HG03469 (cell line): ENCODE measurements at regions not wholly inside any gene's neighbourhood (a gene's known extent, or its start where the extent isn't known, plus 50 kb on each side); places are given as distances from the start of the nearest gene placed in this dataset.
"Not testable (repeated sequence)": the region's sequence is repeated elsewhere in the genome, so short reads cannot be mapped to it uniquely, and the experiment has no call there.

Experiments used
- ATAC-seq: cut with Tn5 transposase; IDR thresholded peaks from one replicate; pipeline ENCODE4 v1.9.1; 2021; ENCODE audit warnings: mild to moderate bottlenecking, moderate library complexity, moderate number of reproducible peaks; ENCODE audit not compliant: unreplicated experiment

DNA sequence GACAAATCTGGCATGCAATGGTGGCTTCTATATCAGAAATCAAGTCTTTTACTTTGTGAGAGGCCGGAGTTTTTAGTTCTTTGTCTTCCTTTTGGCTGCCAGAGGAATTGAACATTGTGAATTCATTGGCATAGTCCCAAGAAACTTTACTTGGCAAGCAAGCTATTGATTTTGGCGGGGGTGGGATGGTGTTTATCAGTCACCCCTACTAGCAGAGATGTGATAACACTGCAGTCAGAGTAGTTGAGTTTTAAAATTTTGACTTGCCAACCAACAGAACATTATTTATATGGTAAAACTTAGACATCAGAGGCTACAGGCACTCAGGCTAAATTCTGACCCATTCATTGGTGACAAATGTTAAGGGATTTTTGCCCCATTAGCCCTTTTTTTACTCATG lies 129.7 kb downstream of the FAM72C start:
- not testable (repeated sequence) for ATAC-seq

DNA sequence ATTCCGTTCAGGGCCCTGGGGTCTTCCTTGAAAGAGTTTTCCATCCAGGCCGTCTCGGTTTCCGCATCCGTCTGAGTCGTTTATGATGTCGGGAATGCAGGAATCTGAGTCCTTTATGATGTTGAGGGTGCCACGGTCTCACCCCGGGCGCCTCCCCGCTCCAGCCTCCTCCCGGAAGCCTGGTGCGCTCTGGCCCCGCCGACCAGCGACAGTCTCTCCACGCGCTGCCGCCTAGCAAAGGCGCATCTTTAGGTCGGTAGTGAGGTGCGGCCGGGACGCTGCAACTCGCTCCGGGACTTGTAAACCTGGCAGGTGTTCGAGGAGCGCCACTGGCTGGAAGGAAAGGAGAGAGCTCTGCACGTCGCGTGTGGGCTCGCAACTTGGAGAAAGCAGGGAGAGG lies 132.6 kb downstream of the FAM72C start:
- ATAC-seq = not testable (repeated sequence)

DNA sequence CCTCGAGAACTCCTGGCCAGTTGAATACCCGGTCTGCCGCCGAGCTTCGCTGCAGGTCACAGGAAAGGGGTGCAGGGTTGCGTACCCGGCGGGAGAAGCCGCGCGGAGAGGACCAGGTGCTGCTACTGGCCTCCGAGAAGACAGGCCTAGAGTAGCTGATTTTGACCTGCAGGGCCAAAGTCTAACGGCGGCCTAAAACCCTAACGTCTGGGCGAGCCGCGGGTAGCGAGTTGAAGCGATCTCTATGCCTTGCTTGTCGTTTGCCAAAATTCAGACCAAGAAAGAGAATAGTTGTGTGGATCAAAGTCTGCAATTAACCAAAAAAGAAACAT lies 133.2 kb downstream of the FAM72C start:
- ATAC-seq = not testable (repeated sequence)

DNA sequence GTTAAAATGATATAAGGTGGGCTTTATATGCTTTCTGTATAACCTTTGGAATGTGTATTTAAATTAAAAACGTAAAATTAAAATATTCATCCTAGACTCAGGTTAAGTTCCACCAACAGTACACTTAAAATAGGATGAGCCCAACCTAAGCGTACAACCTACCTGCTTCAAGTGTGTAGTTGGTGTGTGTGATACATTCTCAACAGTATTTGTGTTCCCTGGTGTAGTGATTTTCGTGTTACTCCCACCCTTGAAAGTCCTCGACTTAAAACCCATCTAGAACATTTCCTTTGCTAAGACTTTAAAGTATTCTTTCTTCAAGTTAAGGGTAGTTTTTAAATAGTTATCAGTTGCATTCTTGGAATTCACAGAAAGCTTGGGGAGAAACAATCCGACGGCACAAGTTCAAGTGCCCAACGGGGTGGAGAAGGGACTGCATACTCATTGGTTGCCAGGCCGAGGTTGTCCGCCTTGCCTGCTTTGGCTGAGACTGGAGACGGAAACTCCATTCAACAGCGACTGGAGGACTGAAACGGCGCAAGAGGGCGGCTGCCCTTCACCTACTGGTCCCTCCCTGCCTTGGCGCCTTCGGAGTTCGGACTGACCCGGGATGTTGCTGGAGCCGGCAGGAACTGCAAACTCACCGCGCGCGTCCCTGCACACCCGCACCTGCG lies 133.7 kb downstream of the FAM72C start:
- ATAC-seq = not testable (repeated sequence)

DNA sequence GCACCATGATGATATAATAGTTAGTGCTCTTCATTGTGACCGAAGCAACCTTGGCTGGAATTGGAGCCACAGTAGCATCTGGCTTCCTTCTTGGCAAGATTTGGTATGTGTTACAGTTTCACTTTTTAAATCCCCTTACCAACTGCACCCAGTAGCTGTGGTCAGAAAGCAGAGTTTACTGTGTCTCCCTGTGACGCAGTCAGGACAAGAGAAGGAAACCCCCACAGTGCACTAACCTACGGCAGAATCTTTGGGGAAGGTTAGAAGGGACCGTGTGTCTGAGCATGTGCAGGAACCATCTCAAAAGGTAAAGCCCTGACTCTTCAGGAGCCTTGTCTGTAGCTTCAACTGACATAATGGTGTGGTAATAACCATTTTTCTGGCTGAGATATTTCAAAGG lies 138.4 kb downstream of the FAM72C start:
- ATAC-seq = not testable (repeated sequence)

DNA sequence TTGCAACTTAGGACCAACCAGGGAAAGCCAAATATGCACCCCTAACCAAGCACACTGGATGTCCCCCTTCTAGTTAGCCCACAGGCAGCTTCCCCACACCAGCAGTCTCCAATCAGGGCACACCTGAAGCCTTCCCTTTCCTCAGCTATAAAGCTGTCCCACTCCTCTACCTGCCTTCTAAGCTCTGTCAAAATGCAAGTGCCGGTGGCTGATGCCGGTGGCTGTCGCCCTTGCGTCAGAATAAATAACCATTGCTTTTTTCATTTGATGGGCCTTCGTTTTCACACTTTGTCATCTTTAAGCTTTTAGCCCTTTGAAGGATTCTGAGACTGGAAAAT lies 139.4 kb downstream of the FAM72C start:
- not testable (repeated sequence) for ATAC-seq

DNA sequence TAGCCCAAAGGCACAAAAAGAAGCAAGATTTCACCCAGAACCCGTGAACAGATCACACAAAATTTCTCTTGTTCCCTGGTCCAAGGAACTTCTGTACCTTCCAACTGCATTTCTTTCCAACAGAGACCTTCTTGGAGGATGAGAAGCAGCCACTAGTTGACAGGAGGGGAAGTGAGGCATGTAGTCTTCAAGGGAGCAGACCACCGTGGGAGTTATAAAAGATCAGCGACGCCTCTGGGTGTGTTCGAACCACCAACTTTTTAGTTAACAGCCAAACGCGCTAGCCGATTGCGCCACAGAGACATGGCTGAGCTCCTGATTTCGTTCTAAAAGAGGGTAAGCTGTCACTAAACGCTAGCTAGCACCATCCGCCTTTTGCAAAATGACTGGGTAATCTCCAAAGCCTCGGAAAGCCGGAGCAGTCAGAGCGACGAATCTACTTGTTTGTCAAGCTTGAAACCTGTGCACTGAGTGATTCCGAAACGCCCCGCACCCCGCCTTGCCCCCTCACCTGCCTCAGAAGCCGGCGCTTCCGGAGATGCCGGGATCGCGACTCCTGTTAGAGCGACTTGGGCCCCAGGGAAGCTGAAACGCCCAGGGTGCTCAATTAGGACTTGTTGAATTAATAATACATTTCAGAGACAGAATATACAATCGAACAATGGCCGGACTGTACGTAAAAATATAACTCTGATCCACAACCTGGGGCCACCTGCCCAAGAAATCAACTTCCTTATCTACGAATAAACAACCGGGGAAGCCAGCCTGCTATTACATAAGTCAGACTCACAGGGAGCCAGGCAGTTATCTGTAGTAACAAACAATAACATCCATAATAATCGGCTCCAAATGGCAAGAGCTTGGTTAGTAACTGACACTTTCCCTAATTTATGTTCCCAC lies 140.1 kb downstream of the FAM72C start:
- not testable (repeated sequence) for ATAC-seq

DNA sequence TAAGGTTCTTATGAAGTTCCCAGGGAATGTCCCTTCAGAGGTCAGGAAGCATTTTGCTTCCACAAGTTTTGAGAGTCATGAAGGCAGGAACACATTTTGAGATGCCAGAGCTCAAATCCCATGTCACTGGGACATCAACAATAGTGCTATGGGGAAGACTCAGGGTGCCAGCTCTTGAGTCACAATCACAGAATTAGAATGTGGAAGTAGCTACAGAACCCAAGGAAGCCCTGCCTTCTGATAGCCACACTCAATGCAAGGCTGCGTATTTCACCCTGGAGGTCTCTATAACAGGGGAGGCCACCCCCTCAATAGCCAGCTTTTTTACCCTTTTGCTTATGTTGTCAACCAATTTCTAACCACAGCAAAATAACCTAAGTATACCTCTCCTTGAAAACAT lies 145.6 kb downstream of the FAM72C start:
- not testable (repeated sequence) for ATAC-seq

DNA sequence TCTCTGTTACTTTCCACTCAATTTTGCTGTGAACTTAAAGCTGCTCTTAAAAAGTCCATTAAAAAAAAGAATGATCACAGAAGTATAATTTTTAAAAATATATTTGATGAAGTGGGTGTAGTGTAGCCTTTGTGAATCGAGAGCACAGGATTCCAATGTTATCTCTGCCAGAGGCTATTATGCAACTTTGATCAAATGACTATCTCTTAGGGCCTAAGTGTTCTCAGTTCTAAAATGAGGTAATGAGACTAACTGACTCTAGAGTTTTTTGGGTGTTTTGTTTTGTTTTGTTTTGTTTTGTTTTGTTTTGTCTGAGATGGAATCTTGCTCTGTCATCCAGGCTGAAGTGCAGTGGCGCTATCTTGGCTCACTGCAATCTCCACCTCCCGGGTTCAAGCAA lies 147.5 kb downstream of the FAM72C start:
- not testable (repeated sequence) for ATAC-seq

DNA sequence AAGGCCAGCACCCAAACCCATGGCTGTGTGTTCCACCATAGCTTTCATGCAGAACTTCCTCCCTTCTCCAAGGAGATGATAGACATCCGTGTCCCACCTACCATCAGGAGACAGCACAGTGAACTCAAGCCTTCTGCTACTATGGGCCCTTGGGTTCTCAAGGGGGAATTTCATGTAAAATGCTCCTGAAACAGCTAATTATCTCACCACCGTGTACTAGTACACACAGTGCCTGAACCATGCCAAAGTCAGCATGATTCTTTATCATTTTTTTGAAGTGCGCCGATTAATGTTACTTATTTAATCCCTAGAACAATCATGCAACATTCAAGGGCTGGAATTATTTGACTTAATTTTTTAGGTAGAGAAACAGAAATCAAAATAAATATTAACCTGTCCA lies 151.7 kb downstream of the FAM72C start:
- not testable (repeated sequence) for ATAC-seq

DNA sequence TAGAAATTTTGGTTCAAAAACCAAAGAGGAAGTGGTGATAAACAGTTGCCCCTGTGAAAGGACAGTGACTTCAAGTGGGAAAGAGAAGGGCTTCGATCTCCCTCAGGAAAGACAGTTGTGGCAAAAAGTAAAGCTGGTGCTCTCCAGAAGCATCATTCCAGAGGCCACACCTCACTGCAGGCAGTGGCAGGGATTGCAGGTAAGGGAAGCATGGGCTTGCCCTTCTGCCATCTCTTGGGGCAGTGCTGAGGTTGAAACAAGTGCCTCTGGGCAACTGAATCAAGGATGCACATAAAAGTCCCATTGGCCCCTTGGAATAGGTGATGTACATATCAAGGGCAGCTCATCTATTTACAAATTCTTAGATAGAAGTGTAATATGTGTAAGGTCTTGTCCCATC lies 155.4 kb downstream of the FAM72C start:
- not testable (repeated sequence) for ATAC-seq

DNA sequence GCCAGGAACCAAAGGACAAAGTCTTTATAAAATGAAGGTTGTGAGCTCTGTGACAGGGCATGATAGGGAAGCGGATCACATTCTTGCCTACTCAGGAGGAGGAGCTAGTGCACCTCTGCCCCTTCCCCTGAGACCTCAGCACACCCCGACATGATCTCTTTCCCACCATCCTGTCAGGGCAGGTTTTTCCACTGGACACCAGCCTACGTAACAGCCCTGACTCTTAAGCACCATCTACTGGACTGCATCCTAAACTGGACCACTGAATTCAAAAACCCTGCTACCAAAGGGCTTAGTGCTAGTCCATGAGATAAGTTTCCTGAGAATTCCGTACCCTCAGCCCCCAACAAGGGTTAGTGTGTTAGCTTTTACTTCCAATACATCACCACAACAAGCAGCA lies 166.4 kb downstream of the FAM72C start:
- not testable (repeated sequence) for ATAC-seq

DNA sequence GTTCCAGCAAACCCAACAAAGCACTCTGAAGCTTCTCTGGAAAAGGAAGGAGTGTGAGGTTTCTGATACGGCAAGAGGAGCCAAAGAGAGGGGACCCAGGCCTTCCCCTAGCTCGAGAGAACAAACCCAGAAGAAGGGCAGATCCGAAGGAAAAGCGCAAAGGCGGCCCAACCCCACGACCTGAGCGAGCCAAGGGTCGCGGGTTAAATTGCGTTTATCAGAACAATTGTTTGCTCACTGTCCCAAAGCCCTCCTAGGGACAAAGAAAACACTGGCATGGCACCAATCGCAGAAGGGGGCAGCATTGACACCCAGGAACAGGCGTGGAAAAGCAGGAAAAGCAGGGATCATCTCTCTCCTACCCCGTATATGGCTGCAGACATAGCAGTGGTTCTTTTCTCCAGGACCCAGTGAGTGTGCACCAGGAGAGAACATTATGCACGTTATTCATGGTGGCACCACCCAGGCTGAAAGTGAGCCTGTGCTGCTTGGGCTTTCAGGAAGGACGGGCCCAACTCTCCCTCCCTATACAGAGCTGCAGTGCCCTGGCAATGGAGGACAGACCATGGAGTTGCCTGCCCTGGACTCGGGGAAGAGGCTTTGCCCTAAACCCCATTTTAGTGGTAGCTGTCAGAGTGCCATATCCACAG lies 167.0 kb downstream of the FAM72C start:
- ATAC-seq = not testable (repeated sequence)

DNA sequence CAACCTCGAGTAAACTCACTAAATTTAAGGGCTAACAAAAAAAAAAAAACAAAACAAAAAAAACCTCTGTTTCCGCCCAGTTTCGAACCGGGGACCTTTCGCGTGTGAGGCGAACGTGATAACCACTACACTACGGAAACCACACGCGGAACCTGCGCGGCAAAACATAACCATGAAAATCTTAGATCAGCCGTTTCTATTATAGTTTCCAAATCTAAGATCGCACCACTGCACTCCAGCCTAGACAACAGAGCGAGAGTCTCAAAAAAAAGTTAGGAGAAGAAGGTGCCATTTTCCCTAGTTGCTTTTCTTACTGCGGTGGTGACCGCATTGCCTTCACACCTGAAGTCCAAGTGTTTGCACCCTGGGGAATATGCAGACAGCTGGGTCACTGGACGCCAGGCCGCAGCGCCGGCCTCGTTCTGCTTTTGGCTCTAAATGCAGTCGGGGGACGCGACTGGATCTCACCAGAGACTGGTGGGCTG lies 167.8 kb downstream of the FAM72C start:
- not testable (repeated sequence) for ATAC-seq

DNA sequence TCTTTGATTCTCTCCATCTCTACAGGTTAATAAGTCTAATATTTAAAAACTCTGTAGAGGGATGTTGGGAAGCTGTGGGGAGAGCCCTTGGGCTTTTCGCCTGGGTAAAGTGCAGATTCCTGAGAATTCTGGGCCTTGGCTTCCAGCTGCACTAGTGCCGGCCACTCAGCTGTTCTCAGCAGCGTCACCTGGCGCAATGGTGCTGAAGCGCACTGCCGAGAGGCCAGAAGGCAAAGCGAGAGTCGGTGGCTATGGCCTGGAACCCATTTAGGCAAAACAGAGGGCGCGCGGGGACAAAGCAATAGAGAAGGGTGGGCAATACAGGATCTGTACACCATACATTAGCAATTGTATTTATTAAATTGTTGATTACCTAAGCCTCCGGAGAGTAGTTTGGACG lies 168.7 kb downstream of the FAM72C start:
- ATAC-seq = not testable (repeated sequence)

DNA sequence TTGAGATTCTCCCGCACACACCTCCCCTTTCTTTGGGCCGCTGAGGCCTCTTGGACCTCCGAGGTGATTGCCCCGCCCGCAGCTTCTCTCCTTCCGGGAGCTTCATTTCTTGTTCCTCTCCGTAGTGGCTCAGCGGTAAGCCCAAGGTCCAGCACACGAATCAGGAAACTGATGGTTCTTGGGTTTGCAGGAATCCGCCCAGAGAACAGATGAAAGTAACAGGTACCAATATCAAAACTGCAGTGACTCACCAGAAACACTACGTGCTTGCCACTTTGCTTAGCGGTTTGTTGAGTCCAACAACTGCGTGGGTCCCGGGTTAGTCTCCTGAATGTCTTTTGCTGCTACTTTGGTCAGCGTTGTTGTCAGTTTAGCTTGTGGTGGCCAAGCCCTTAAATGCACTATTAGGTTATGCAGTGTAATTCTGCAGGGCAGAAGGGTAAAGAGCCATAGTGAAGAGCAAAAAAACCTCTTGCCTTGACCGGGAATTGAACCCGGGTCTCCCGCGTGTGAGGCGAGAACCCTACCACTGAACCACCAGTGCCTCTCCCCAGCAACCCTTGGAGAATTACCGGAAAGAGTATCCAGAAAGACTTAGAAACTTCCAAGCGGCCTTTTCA lies 172.1 kb downstream of the FAM72C start:
- ATAC-seq = not testable (repeated sequence)

DNA sequence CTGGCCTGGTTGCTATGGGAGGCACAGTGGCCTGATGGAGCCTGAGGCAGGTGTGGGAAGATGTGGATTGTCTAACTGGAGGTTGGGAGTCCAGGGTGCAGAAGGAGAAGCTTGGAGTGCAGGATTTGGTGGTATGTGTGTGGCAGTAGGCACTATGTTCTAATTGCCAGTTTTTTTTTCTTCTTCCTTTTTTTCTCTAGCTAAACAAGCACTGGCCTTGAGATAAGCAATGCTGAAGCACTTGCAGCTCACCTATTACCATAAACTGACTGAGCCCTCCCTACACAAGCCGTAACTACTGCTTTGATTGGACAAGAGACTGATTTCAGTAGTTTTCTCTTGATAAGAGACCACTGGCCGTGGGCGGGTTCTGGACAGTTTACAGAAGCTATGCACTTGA lies 175.4 kb downstream of the FAM72C start:
- not testable (repeated sequence) for ATAC-seq

DNA sequence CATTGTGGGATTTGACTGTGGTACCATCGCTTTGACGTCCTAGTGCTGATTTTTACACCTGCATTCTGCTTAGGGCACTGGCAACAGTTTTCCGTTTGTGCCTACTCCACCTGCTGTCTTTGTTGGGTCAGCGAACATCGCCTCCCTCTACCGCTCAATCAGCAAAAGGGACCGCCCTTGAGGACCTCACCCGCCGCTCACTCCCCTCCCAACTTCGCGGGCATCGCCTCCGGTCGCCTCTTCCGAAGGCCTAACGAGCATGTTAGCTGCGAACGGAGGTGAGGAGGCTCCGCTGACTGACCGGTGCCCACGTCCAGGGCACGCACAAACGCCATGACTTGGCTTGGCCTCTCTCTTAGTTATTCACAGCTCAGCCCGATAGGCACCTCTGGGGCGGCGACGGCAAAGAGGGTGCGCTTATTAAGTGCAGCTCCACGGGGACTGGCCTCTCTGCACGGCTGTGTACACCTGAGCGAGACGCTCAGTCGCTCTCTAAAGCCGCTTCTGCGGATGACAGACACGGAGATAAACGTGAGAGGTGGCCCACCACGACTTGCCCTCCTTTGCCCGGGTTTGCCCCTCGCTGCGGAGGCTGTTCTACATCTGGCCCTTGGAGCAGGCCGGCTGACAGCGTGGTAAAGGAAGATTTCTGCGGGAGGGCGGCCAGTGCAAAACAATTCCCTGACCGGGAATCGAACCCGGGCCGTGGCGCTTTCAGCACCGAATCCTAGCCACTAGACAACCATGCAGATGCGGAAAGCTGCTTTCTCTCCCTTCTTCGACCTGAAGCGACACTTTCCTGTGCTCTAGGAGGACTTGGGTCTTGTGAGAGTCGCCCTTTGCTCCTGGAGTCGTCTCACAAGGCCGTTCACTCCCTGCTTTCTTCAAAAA lies 179.5 kb downstream of the FAM72C start:
- ATAC-seq = not testable (repeated sequence)

DNA sequence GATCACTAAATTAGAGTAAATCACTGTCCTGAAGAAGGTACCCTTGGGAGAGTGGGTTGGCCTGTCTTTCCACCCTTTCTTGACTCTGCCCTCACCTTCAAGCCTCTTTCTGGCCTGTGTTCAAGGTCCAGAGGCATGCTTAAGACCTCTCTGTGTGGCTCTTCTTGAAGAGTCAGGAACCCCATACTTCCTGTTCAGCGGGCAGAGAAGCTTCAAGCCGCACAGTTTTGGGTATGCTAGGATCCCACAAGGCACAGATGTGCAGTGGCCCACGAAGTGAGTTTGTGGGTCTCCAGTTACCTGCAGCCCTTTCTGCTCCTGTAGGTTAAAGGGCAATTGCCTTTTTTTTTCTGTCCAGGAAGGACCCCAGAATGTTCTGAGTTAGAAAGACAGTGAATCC lies 185.4 kb downstream of the FAM72C start:
- ATAC-seq = not testable (repeated sequence)

DNA sequence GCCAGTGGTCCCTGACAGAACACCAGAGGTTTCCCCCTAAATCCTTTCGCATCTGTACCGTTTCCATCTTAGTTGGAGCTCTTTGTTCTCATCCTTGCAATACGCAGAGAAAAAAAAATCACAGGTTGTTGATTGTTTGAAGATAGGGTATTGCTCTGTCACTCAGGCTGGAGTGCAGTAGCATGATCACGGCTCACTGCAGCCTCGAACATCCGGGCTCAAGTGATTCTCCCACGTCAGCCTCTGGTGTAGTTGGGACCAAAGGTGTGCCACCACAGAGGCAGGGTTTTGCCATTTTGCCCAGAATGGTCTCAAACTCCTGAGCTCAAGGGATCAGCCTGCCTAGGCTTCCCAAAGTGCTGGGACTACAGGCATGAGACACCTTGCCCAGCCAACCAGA lies 185.9 kb downstream of the FAM72C start:
- ATAC-seq = not testable (repeated sequence)
